K562 (cell line): ENCODE measurements at regions not wholly inside any gene's neighbourhood (a gene's known extent, or its start where the extent isn't known, plus 50 kb on each side); places are given as distances from the start of the nearest gene placed in this dataset.

Source experiments
- EP400 ChIP-seq: fragments of 450-650 bp; IDR thresholded peaks from 2 replicates; pipeline ENCODE4 v1.6.1; 2017; ENCODE audit warnings: antibody characterized with exemption, mild to moderate bottlenecking, moderate library complexity
- LARP7 ChIP-seq: fragments of 450-650 bp; IDR thresholded peaks from 2 replicates; pipeline ENCODE4 v1.6.1; 2016
- NEUROD1 ChIP-seq: fragments of 150-350 bp; IDR thresholded peaks from 2 replicates; pipeline ENCODE4 v1.6.1; 2014; ENCODE audit warnings: borderline replicate concordance, low read length, low read depth; ENCODE audit not compliant: partially characterized antibody
- PHF20 ChIP-seq: fragments of 450-650 bp; IDR thresholded peaks from 2 replicates; pipeline ENCODE4 v1.6.1; 2018; ENCODE audit not compliant: partially characterized antibody
- POLR3A ChIP-seq: IDR thresholded peaks from 2 replicates; pipeline ENCODE4 v1.6.1; 2011; ENCODE audit warnings: borderline replicate concordance, mild to moderate bottlenecking, moderate library complexity; ENCODE audit not compliant: insufficient read length, insufficient read depth; ENCODE audit errors: extremely low read depth
- POU5F1 ChIP-seq: fragments of 150-350 bp; IDR thresholded peaks from 2 replicates; pipeline ENCODE4 v1.6.1; 2014; ENCODE audit warnings: borderline replicate concordance, low read length, low read depth, mild to moderate bottlenecking; ENCODE audit not compliant: partially characterized antibody
- PPARD ChIP-seq: fragments of 250-450 bp; sonication (Bioruptor Pico); IDR thresholded peaks from 2 replicates; pipeline ENCODE4 v1.8.0; 2022; ENCODE audit warnings: inconsistent platforms, mild to moderate bottlenecking, moderate library complexity
- PTRF ChIP-seq: fragments of 450-650 bp; IDR thresholded peaks from 2 replicates; pipeline ENCODE4 v1.6.1; 2016; ENCODE audit warnings: mild to moderate bottlenecking, missing genetic modification characterization, missing compliant biosample characterization
- ZNF589 ChIP-seq: fragments of 200-800 bp; sonication (Bioruptor generic); IDR thresholded peaks from 2 replicates; pipeline ENCODE4 v1.6.1; 2016; ENCODE audit warnings: low read depth, missing genetic modification characterization, missing compliant biosample characterization
- TF ChIP-seq, protein P1 (sequence below): fragments of 250-450 bp; sonication (Bioruptor Pico); IDR thresholded peaks from 2 replicates; pipeline ENCODE4 v1.8.0; 2021; ENCODE audit warnings: mild to moderate bottlenecking, moderate library complexity
- TF ChIP-seq, protein P2 (sequence below): fragments of 450-650 bp; conservative IDR thresholded peaks from 2 replicates; pipeline ENCODE4 v1.6.1; 2016; ENCODE audit warnings: missing genetic modification characterization, low read depth, mild to moderate bottlenecking, control low read depth, missing compliant biosample characterization

DNA sequence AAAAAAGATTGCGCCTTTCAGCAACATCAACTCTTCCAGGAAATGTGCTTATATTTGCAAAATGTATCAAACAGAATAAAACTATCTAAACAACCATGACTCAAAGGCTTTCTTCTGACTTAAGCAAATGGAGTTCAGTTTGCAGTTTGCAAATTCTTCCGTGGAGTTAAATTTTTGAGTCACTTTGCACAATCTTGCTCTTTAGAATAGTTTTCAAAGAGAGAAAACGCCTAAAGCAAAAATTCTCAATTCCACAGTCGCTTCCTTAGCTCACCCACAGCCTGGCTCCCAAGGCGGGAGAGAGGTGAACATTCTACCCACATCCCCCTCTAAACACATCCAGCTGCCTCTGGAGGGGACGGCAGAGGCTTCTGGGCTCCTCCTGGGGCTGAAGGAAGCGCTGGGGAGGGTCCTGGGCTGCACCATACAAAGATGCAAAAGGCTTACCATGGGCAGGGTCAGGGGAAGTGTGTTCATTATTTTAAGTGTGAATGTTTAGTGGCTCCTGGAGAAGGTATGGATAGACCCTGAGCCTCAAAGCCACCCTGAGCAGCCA, 1487.3 kb downstream of the TBC1D22A start (continued):
- TF ChIP-seq, protein P1, sequence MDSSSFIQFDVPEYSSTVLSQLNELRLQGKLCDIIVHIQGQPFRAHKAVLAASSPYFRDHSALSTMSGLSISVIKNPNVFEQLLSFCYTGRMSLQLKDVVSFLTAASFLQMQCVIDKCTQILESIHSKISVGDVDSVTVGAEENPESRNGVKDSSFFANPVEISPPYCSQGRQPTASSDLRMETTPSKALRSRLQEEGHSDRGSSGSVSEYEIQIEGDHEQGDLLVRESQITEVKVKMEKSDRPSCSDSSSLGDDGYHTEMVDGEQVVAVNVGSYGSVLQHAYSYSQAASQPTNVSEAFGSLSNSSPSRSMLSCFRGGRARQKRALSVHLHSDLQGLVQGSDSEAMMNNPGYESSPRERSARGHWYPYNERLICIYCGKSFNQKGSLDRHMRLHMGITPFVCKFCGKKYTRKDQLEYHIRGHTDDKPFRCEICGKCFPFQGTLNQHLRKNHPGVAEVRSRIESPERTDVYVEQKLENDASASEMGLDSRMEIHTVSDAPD, result no peak
- TF ChIP-seq LARP7, result no peak
- no peak for TF ChIP-seq NEUROD1
- no peak for TF ChIP-seq POU5F1
- no peak for TF ChIP-seq PHF20
- TF ChIP-seq EP400, result no peak
- no peak for TF ChIP-seq ZNF589 (CRISPR knock-in tag)
- TF ChIP-seq PPARD, result no peak
- TF ChIP-seq POLR3A, result no peak
- TF ChIP-seq, protein P2, sequence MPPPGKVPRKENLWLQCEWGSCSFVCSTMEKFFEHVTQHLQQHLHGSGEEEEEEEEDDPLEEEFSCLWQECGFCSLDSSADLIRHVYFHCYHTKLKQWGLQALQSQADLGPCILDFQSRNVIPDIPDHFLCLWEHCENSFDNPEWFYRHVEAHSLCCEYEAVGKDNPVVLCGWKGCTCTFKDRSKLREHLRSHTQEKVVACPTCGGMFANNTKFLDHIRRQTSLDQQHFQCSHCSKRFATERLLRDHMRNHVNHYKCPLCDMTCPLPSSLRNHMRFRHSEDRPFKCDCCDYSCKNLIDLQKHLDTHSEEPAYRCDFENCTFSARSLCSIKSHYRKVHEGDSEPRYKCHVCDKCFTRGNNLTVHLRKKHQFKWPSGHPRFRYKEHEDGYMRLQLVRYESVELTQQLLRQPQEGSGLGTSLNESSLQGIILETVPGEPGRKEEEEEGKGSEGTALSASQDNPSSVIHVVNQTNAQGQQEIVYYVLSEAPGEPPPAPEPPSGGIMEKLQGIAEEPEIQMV (tag), result no peak
- TF ChIP-seq PTRF (tag), result no peak
